PC-9 (cell line): ENCODE measurements at regions not wholly inside any gene's neighbourhood (a gene's known extent, or its start where the extent isn't known, plus 50 kb on each side); places are given as distances from the start of the nearest gene placed in this dataset.

Experiments
- BruUV-seq: library from RNA; stranded (reverse); fragments of 400-500 nt; replicated peaks from 2 replicates; lab custom pipeline; 2021; lab: Mats Ljungman, UMichigan
- CTCF ChIA-PET: fragments of 300-600 bp; sonication (Branson Sonifier 250); formaldehyde crosslinking; loops from one replicate; lab custom pipeline; 2022; ENCODE audit warnings: antibody characterized with exemption; lab: Charles Lee
- POLR2A ChIA-PET: fragments of 300-600 bp; sonication (Branson Sonifier 250); formaldehyde crosslinking; loops from one replicate; lab custom pipeline; 2022; ENCODE audit warnings: antibody characterized with exemption; ENCODE audit not compliant: unreplicated experiment; lab: Charles Lee
- DNase-seq, 2 experiments: peaks; one replicate each; pipeline versions ENCODE4 v3.0.0 to v3.0.0-alpha.2; 2015 to 2022; ENCODE audit warnings: mixed read lengths in 1 of 2
- H2AFZ ChIP-seq: fragments of 200-600 bp; sonication (generic); 2 replicates; pipeline ENCODE4 v1.8.1; 2017; ENCODE audit warnings: antibody characterized with exemption
- H3F3A ChIP-seq: fragments of 200-600 bp; sonication (generic); 2 replicates; pipeline ENCODE4 v1.8.1; 2017; ENCODE audit warnings: antibody characterized with exemption, mild to moderate bottlenecking, low read depth; ENCODE audit not compliant: insufficient read depth
- H3K27ac ChIP-seq: fragments of 200-600 bp; sonication (generic); 2 replicates; pipeline ENCODE4 v1.6.1; 2016; ENCODE audit warnings: mixed run types
- H3K27me3 ChIP-seq: fragments of 200-600 bp; sonication (generic); 2 replicates; pipeline ENCODE4 v1.6.1; 2016; ENCODE audit warnings: low read depth, mixed run types; ENCODE audit not compliant: insufficient read depth
- H3K36me3 ChIP-seq: fragments of 200-600 bp; sonication (generic); 2 replicates; pipeline ENCODE4 v1.6.1; 2016; ENCODE audit warnings: low read depth, mixed run types
- H3K4me1 ChIP-seq: fragments of 200-600 bp; sonication (generic); replicated peaks from 2 replicates; pipeline ENCODE4 v1.6.1; 2016; ENCODE audit warnings: mixed run types; ENCODE audit not compliant: insufficient read depth
- H3K4me2 ChIP-seq: fragments of 200-600 bp; sonication (generic); 2 replicates; pipeline ENCODE4 v1.6.1; 2017; ENCODE audit warnings: mixed run types
- H3K4me3 ChIP-seq: fragments of 200-600 bp; sonication (generic); 2 replicates; pipeline ENCODE4 v1.6.1; 2016; ENCODE audit warnings: mixed run types
- H3K79me2 ChIP-seq: fragments of 200-600 bp; sonication (generic); 2 replicates; pipeline ENCODE4 v1.6.1; 2017; ENCODE audit warnings: low read depth, mixed run types
- H3K9me2 ChIP-seq: fragments of 200-600 bp; sonication (generic); 2 replicates; pipeline ENCODE4 v1.8.1; 2017; ENCODE audit warnings: mild to moderate bottlenecking; ENCODE audit not compliant: insufficient read depth
- H3K9me3 ChIP-seq: fragments of 200-600 bp; sonication (generic); 2 replicates; pipeline ENCODE4 v1.8.1; 2016; ENCODE audit warnings: low read depth; ENCODE audit not compliant: insufficient read depth
- H4K20me1 ChIP-seq: fragments of 200-600 bp; sonication (generic); 2 replicates; pipeline ENCODE4 v1.8.1; 2017; ENCODE audit not compliant: insufficient read depth
- CTCF ChIP-seq: fragments of 200-600 bp; sonication (generic); conservative IDR thresholded peaks from 2 replicates; pipeline ENCODE4 v1.6.1; 2017; ENCODE audit warnings: mixed run types, antibody characterized with exemption, mild to moderate bottlenecking, moderate library complexity
- EZH2 ChIP-seq: fragments of 200-600 bp; sonication (generic); IDR thresholded peaks from 2 replicates; pipeline ENCODE4 v1.8.0; 2017; ENCODE audit warnings: antibody characterized with exemption, low read depth
- intact Hi-C: fragments of 100-400 bp; cut with micrococcal nuclease; formaldehyde crosslinking; loops from one replicate; pipeline ENCODE4 v1.10.0; 2022; ENCODE audit not compliant: unreplicated experiment

GRCh38 chr14:25836636-25837035 lies 761.2 kb downstream of the NOVA1 start:
- H3K36me3 ChIP-seq, result no peaks in the 10 kb centered on the region
- DNase-seq, result no peak
- no peaks in the 10 kb centered on the region for H3K9me3 ChIP-seq
- H3K27me3 ChIP-seq, result no peaks in the 10 kb centered on the region
- H3F3A ChIP-seq, result no peaks in the 10 kb centered on the region
- ChIA-PET POLR2A (interaction anchor here (0.7 kb wide), 1 partner anchor 82 kb away, joined by 7 read pairs; no protein-coding TSS in a partner anchor), CTCF (no interaction called here)
- H3K9me2 ChIP-seq, result no peaks in the 10 kb centered on the region
- H3K79me2 ChIP-seq, result no peaks in the 10 kb centered on the region
- intact Hi-C loops, result no loop called here
- H3K4me2 ChIP-seq, result no peak overlapping the region
- no peaks in the 10 kb centered on the region for H3K4me1 ChIP-seq
- no peak overlapping the region for H3K27ac ChIP-seq
- BruUV-seq, result no TSS peak
- no peak overlapping the region for H3K4me3 ChIP-seq
- H2AFZ ChIP-seq, result no peak overlapping the region
- H4K20me1 ChIP-seq, result no peaks in the 10 kb centered on the region
- TF ChIP-seq EZH2 (no peak), CTCF (no peak)

- intact Hi-C loops, result no loop called here
- Histone ChIP-seq H3K27me3 (no peaks in the 10 kb centered on the region), H2AFZ (no peak overlapping the region), H3K4me1 (no peaks in the 10 kb centered on the region), H3K4me2 (no peak overlapping the region), H3F3A (no peaks in the 10 kb centered on the region), H3K79me2 (no peaks in the 10 kb centered on the region), H4K20me1 (no peaks in the 10 kb centered on the region), H3K36me3 (no peaks in the 10 kb centered on the region), H3K9me3 (no peaks in the 10 kb centered on the region), H3K9me2 (no peaks in the 10 kb centered on the region), H3K27ac (no peak overlapping the region), H3K4me3 (no peak overlapping the region)
- ChIA-PET CTCF (no interaction called here), POLR2A (no interaction called here)
- TF ChIP-seq EZH2 (no peak), CTCF (peak; percentile 60; the same call in 1 of the 2 replicates)
- no TSS peak for BruUV-seq
- peak in 1 of 2 experiments; percentile 3 for DNase-seq
Observed at GRCh38 chr14:25833341-25834126, 764.3 kb downstream of the NOVA1 start.

- intact Hi-C loops, result no loop called here
- BruUV-seq, result no TSS peak
Observed at GRCh38 chr14:25832585-25832984, 765.2 kb downstream of the NOVA1 start.

More at GRCh38 chr14:25832585-25832984, 765.2 kb downstream of the NOVA1 start:
- no peaks in the 10 kb centered on the region for H3K9me2 ChIP-seq
- ChIA-PET CTCF (no interaction called here), POLR2A (no interaction called here)
- H3K4me1 ChIP-seq, result no peaks in the 10 kb centered on the region
- no peaks in the 10 kb centered on the region for H3F3A ChIP-seq
- no peak for DNase-seq
- no peaks in the 10 kb centered on the region for H3K9me3 ChIP-seq
- no peaks in the 10 kb centered on the region for H3K27me3 ChIP-seq
- H3K4me2 ChIP-seq, result no peak overlapping the region
- H3K36me3 ChIP-seq, result no peaks in the 10 kb centered on the region
- no peak overlapping the region for H3K4me3 ChIP-seq
- no peaks in the 10 kb centered on the region for H4K20me1 ChIP-seq
- TF ChIP-seq CTCF (no peak), EZH2 (no peak)
- H3K79me2 ChIP-seq, result no peaks in the 10 kb centered on the region
- H3K27ac ChIP-seq, result no peak overlapping the region
- no peak overlapping the region for H2AFZ ChIP-seq
